ENCODE measurements at regions not wholly inside any gene's neighbourhood (a gene's known extent, or its start where the extent isn't known, plus 50 kb on each side); places are given as distances from the start of the nearest gene placed in this dataset.

- TF ChIP-seq CTCF (IDR thresholded peaks at IDR 0.05; ENCODE audit: low read length), result no peak
- no peak for TF ChIP-seq EZH2 (optimal IDR thresholded peaks at IDR 0.05; ENCODE audit: low read depth, low read length)
Measured at GRCh38 chr6:14038467-14039437, 78.8 kb upstream of the CD83 start.

All from MM.1S (cell line).